NCI-H1092 (cell line): ENCODE measurements at regions not wholly inside any gene's neighbourhood (a gene's known extent, or its start where the extent isn't known, plus 50 kb on each side); places are given as distances from the start of the nearest gene placed in this dataset.
"Not testable (repeated sequence)": the region's sequence is repeated elsewhere in the genome, so short reads cannot be mapped to it uniquely, and the experiment has no call there.

Experiments used
- DNase-seq: peaks from one replicate; lab custom pipeline; 2025; lab: John Stamatoyannopoulos, UW

- DNase-seq = no peak
Measured at GRCh38 chr13:97520061-97520460, 86.1 kb downstream of the RAP2A start.

- no peak for DNase-seq
Measured at GRCh38 chr13:97520866-97521265, 86.9 kb downstream of the RAP2A start.

- no peak for DNase-seq
Measured at GRCh38 chr13:97521726-97522125, 87.8 kb downstream of the RAP2A start.

GRCh38 chr13:97522243-97522642 is 88.3 kb downstream of the RAP2A start:
- DNase-seq = no peak

- peak; percentile 1 for DNase-seq
Measured at GRCh38 chr13:97526556-97526955, 92.6 kb downstream of the RAP2A start.

GRCh38 chr13:97528518-97528917 is 94.5 kb downstream of the RAP2A start:
- DNase-seq = no peak

GRCh38 chr13:97534540-97534939 is 100.6 kb downstream of the RAP2A start:
- no peak for DNase-seq

- DNase-seq = no peak
Measured at GRCh38 chr13:97535614-97536013, 101.6 kb downstream of the RAP2A start.

GRCh38 chr13:97537110-97537509 is 103.1 kb downstream of the RAP2A start:
- DNase-seq = no peak

- DNase-seq = no peak
Measured at GRCh38 chr13:97538203-97538602, 104.2 kb downstream of the RAP2A start.

- no peak for DNase-seq
Measured at GRCh38 chr13:97539651-97540610, 106.0 kb downstream of the RAP2A start.

GRCh38 chr13:97540696-97541095 is 106.7 kb downstream of the RAP2A start:
- DNase-seq = no peak

- DNase-seq = no peak
Measured at GRCh38 chr13:97542102-97542685, 108.2 kb downstream of the RAP2A start.

- no peak for DNase-seq
Measured at GRCh38 chr13:97544031-97544765, 110.2 kb downstream of the RAP2A start.

GRCh38 chr13:97544971-97545499 is 111.1 kb downstream of the RAP2A start:
- not testable (repeated sequence) for DNase-seq

GRCh38 chr13:97548138-97548537 is 114.2 kb downstream of the RAP2A start:
- DNase-seq = no peak

GRCh38 chr13:97548711-97549110 is 114.7 kb downstream of the RAP2A start:
- DNase-seq = no peak

GRCh38 chr13:97549201-97549600 is 115.2 kb downstream of the RAP2A start:
- DNase-seq = no peak

GRCh38 chr13:97554496-97554895 is 120.5 kb downstream of the RAP2A start:
- no peak for DNase-seq

- no peak for DNase-seq
Measured at GRCh38 chr13:97555034-97555433, 121.1 kb downstream of the RAP2A start.

GRCh38 chr13:97559030-97559429 is 125.1 kb downstream of the RAP2A start:
- no peak for DNase-seq

GRCh38 chr13:97559981-97560380 is 126.0 kb downstream of the RAP2A start:
- peak; percentile 27 for DNase-seq
